SK-N-SH (cell line): ENCODE measurements at regions not wholly inside any gene's neighbourhood (a gene's known extent, or its start where the extent isn't known, plus 50 kb on each side); places are given as distances from the start of the nearest gene placed in this dataset.

ENCODE experiments used
- RAD21 ChIP-seq: IDR thresholded peaks from 2 replicates; pipeline ENCODE4 v1.6.1; 2012; ENCODE audit warnings: mild to moderate bottlenecking, low read length
- SMC3 ChIP-seq: IDR thresholded peaks from 2 replicates; pipeline ENCODE4 v1.6.1; 2012; ENCODE audit warnings: low read depth, low read length, improper control_type of control experiment
- TF ChIP-seq, protein P1 (sequence below): fragments of 200-600 bp; sonication (generic); IDR thresholded peaks from 2 replicates; pipeline ENCODE4 v1.6.1; 2017; ENCODE audit warnings: antibody characterized with exemption, mild to moderate bottlenecking, moderate library complexity
- TF ChIP-seq, protein P2 (sequence below): IDR thresholded peaks from 2 replicates; pipeline ENCODE4; 2012
- TF ChIP-seq, protein P3 (sequence below): IDR thresholded peaks from 2 replicates; pipeline ENCODE4 v1.4.0; 2012; ENCODE audit warnings: low read depth
- TF ChIP-seq, protein P4 (sequence below): IDR thresholded peaks from 2 replicates; pipeline ENCODE4 v1.4.0; 2012; ENCODE audit warnings: low read depth, borderline replicate concordance
- TF ChIP-seq, protein P5 (sequence below): fragments of 150-350 bp; IDR thresholded peaks from 2 replicates; pipeline ENCODE4 v1.6.1; 2016; ENCODE audit warnings: mild to moderate bottlenecking, low read depth, low read length

DNA sequence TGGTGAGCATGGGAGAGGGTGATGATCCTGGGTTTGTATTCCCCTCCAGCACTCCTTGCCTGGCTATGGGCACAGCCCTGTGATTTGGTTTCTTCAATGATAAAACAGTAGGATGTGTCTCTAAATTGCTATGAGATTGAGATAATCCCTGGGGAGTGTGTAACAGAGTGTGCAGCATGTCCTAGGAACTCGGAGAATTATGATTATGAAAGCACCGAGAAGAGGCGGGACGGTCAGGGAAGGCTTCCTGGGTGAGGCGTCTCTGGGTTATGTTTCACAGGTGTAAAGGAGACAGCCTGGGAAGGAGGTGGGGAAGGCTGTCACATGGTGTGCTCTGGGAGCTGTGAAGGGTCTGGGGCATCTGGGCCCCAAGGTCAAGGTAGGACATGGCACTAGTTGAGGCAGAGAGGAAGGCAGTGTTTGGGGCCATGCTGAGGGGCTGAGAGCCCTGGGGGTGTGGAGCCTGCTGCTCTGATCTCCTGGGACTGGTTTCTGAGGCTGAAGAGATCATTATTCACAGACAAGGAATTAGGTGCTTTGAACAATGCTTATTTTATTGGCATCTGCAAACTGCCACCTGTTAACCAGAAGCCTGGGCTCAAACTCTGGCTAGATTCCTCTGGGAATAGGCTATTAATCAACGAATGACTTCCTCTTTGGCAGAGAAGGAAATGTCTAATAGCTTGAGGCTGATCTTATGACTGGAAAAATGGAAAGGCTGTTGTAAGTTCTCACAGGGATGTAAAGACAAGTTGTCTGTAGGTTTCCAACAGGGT is 73.8 kb upstream of the IL12B start:
- TF ChIP-seq, protein P1, sequence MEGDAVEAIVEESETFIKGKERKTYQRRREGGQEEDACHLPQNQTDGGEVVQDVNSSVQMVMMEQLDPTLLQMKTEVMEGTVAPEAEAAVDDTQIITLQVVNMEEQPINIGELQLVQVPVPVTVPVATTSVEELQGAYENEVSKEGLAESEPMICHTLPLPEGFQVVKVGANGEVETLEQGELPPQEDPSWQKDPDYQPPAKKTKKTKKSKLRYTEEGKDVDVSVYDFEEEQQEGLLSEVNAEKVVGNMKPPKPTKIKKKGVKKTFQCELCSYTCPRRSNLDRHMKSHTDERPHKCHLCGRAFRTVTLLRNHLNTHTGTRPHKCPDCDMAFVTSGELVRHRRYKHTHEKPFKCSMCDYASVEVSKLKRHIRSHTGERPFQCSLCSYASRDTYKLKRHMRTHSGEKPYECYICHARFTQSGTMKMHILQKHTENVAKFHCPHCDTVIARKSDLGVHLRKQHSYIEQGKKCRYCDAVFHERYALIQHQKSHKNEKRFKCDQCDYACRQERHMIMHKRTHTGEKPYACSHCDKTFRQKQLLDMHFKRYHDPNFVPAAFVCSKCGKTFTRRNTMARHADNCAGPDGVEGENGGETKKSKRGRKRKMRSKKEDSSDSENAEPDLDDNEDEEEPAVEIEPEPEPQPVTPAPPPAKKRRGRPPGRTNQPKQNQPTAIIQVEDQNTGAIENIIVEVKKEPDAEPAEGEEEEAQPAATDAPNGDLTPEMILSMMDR: no peak
- TF ChIP-seq, protein P2, sequence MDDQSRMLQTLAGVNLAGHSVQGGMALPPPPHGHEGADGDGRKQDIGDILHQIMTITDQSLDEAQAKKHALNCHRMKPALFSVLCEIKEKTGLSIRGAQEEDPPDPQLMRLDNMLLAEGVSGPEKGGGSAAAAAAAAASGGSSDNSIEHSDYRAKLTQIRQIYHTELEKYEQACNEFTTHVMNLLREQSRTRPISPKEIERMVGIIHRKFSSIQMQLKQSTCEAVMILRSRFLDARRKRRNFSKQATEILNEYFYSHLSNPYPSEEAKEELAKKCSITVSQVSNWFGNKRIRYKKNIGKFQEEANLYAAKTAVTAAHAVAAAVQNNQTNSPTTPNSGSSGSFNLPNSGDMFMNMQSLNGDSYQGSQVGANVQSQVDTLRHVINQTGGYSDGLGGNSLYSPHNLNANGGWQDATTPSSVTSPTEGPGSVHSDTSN: peak; percentile 64
- TF ChIP-seq, protein P3, sequence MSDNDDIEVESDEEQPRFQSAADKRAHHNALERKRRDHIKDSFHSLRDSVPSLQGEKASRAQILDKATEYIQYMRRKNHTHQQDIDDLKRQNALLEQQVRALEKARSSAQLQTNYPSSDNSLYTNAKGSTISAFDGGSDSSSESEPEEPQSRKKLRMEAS: no peak
- TF ChIP-seq, protein P4, sequence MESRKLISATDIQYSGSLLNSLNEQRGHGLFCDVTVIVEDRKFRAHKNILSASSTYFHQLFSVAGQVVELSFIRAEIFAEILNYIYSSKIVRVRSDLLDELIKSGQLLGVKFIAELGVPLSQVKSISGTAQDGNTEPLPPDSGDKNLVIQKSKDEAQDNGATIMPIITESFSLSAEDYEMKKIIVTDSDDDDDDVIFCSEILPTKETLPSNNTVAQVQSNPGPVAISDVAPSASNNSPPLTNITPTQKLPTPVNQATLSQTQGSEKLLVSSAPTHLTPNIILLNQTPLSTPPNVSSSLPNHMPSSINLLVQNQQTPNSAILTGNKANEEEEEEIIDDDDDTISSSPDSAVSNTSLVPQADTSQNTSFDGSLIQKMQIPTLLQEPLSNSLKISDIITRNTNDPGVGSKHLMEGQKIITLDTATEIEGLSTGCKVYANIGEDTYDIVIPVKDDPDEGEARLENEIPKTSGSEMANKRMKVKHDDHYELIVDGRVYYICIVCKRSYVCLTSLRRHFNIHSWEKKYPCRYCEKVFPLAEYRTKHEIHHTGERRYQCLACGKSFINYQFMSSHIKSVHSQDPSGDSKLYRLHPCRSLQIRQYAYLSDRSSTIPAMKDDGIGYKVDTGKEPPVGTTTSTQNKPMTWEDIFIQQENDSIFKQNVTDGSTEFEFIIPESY: no peak
- TF ChIP-seq, protein P5, sequence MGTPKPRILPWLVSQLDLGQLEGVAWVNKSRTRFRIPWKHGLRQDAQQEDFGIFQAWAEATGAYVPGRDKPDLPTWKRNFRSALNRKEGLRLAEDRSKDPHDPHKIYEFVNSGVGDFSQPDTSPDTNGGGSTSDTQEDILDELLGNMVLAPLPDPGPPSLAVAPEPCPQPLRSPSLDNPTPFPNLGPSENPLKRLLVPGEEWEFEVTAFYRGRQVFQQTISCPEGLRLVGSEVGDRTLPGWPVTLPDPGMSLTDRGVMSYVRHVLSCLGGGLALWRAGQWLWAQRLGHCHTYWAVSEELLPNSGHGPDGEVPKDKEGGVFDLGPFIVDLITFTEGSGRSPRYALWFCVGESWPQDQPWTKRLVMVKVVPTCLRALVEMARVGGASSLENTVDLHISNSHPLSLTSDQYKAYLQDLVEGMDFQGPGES: no peak
- no peak for TF ChIP-seq SMC3
- no peak for TF ChIP-seq RAD21
